ENCODE measurements at regions not wholly inside any gene's neighbourhood (a gene's known extent, or its start where the extent isn't known, plus 50 kb on each side); places are given as distances from the start of the nearest gene placed in this dataset.

- Histone ChIP-seq H3K4me2 (no peak overlapping the region), H3K9ac (no peak overlapping the region), H3K36me3 (replicated peaks in 1 of 2; ENCODE audit: control insufficient read depth in 1 of 2, insufficient read depth in 2 of 2, low read length in 1 of 2) (no peaks in the 10 kb centered on the region), H3K9me2 (no peaks in the 10 kb centered on the region), H3K9me3 (no peaks in the 10 kb centered on the region), H3K27ac (ENCODE audit: low read depth in 2 of 2, low read length in 1 of 2) (no peak overlapping the region), H3K79me2 (ENCODE audit: insufficient read depth) (no peaks in the 10 kb centered on the region), H3F3A (replicated peaks; ENCODE audit: insufficient read depth) (no peaks in the 10 kb centered on the region), H4K20me1 (ENCODE audit: insufficient read depth) (no peaks in the 10 kb centered on the region), H2AFZ (ENCODE audit: low read depth) (no peak overlapping the region), H3K27me3 (ENCODE audit: insufficient read depth) (no peaks in the 10 kb centered on the region), H3K4me3 (ENCODE audit: low read depth in 2 of 2, low read length in 1 of 2) (no peak overlapping the region), H3K4me1 (ENCODE audit: control insufficient read depth in 1 of 2, insufficient read depth in 2 of 2, low read depth in 1 of 2, low read length in 1 of 2) (no peaks in the 10 kb centered on the region)
- TF ChIP-seq EP300 (IDR thresholded peaks at IDR 0.05; ENCODE audit: borderline replicate concordance in 1 of 2, low read depth in 1 of 2, low read length in 1 of 2) = no peak
- no peak for TF ChIP-seq YY1 (IDR thresholded peaks at IDR 0.05; ENCODE audit: low read depth)
- ChIA-PET POLR2A (no interaction called here), CTCF (no interaction called here)
- DNase-seq = no peak
Observed at GRCh38 chr1:185388815-185389214, 71.8 kb upstream of the IVNS1ABP start.

GRCh38 chr1:185388346-185388745 lies 71.3 kb upstream of the IVNS1ABP start:
- H3K79me2 ChIP-seq (ENCODE audit: insufficient read depth) = no peaks in the 10 kb centered on the region
- no peaks in the 10 kb centered on the region for H3K27me3 ChIP-seq (ENCODE audit: insufficient read depth)
- ChIA-PET CTCF (no interaction called here), POLR2A (no interaction called here)
- H3K9me2 ChIP-seq = no peaks in the 10 kb centered on the region
- H3K9me3 ChIP-seq = no peaks in the 10 kb centered on the region
- no peak for DNase-seq
- H3K36me3 ChIP-seq (replicated peaks in 1 of 2; ENCODE audit: control insufficient read depth in 1 of 2, insufficient read depth in 2 of 2, low read length in 1 of 2) = no peaks in the 10 kb centered on the region
- no peaks in the 10 kb centered on the region for H3K4me1 ChIP-seq (ENCODE audit: control insufficient read depth in 1 of 2, insufficient read depth in 2 of 2, low read depth in 1 of 2, low read length in 1 of 2)
- no peaks in the 10 kb centered on the region for H3F3A ChIP-seq (replicated peaks; ENCODE audit: insufficient read depth)
- H4K20me1 ChIP-seq (ENCODE audit: insufficient read depth) = no peaks in the 10 kb centered on the region
- no peak overlapping the region for H2AFZ ChIP-seq (ENCODE audit: low read depth)
- H3K4me3 ChIP-seq (ENCODE audit: low read depth in 2 of 2, low read length in 1 of 2) = no peak overlapping the region
- no peak overlapping the region for H3K27ac ChIP-seq (ENCODE audit: low read depth in 2 of 2, low read length in 1 of 2)
- no peak overlapping the region for H3K4me2 ChIP-seq
- no peak overlapping the region for H3K9ac ChIP-seq
- TF ChIP-seq IRF3 (IDR thresholded peaks at IDR 0.05; ENCODE audit: low read depth, low read length) = no peak
- TF ChIP-seq PBX3 (IDR thresholded peaks at IDR 0.05) = no peak
- TF ChIP-seq YY1 (IDR thresholded peaks at IDR 0.05; ENCODE audit: low read depth) = no peak
- no peak for TF ChIP-seq FOXM1 (IDR thresholded peaks at IDR 0.05; ENCODE audit: low read depth)
- no peak for TF ChIP-seq RFX5 (IDR thresholded peaks at IDR 0.05; ENCODE audit: low read length)
- no peak for TF ChIP-seq RCOR1 (IDR thresholded peaks at IDR 0.05; ENCODE audit: low read length)
- TF ChIP-seq SMC3 (IDR thresholded peaks at IDR 0.05; ENCODE audit: low read depth, low read length) = no peak
- TF ChIP-seq GATA2 (CRISPR knock-in tag; IDR thresholded peaks at IDR 0.05) = no peak
- no peak for TF ChIP-seq EP300 (IDR thresholded peaks at IDR 0.05; ENCODE audit: borderline replicate concordance in 1 of 2, low read depth in 1 of 2, low read length in 1 of 2)
- TF ChIP-seq MEF2A (IDR thresholded peaks at IDR 0.05; ENCODE audit: borderline replicate concordance, low read depth) = no peak
- no peak for TF ChIP-seq TAF1 (IDR thresholded peaks at IDR 0.05; ENCODE audit: borderline replicate concordance, low read depth, low read length)
- TF ChIP-seq POLR2AphosphoS5 (IDR thresholded peaks at IDR 0.05; ENCODE audit: low read depth, low read length) = no peak
- TF ChIP-seq TEAD4 (IDR thresholded peaks at IDR 0.05; ENCODE audit: borderline replicate concordance, insufficient read depth) = no peak
- TF ChIP-seq RXRA (IDR thresholded peaks at IDR 0.05; ENCODE audit: borderline replicate concordance, low read depth) = no peak
